SK-N-SH treated with all-trans-retinoic acid at 6 μM for 48 hours (cell line): ENCODE measurements at regions not wholly inside any gene's neighbourhood (a gene's known extent, or its start where the extent isn't known, plus 50 kb on each side); places are given as distances from the start of the nearest gene placed in this dataset.

Source experiments
- ARNTL ChIP-seq: fragments of 450-650 bp; formaldehyde crosslinking; IDR thresholded peaks from 2 replicates; pipeline ENCODE4 v1.5.0; 2020; ENCODE audit warnings: low read depth, mild to moderate bottlenecking, moderate library complexity, borderline replicate concordance
- BACH2 ChIP-seq: fragments of 250-450 bp; sonication (Bioruptor Pico); IDR thresholded peaks from 2 replicates; pipeline ENCODE4 v1.9.0; 2021; ENCODE audit warnings: mild to moderate bottlenecking, borderline replicate concordance
- OSR1 ChIP-seq: fragments of 250-450 bp; sonication (Bioruptor Pico); IDR thresholded peaks from 2 replicates; pipeline ENCODE4 v1.8.0; 2022; ENCODE audit warnings: moderate library complexity, mild to moderate bottlenecking, inconsistent platforms
- PATZ1 ChIP-seq: fragments of 250-450 bp; sonication (Bioruptor Pico); IDR thresholded peaks from 2 replicates; pipeline ENCODE4 v1.8.0; 2020; ENCODE audit warnings: mild to moderate bottlenecking, moderate library complexity, borderline replicate concordance
- PPARA ChIP-seq: fragments of 250-450 bp; sonication (Bioruptor Pico); IDR thresholded peaks from 2 replicates; pipeline ENCODE4 v1.5.0; 2020; ENCODE audit warnings: mild to moderate bottlenecking, borderline replicate concordance
- RARB ChIP-seq: fragments of 250-450 bp; sonication (Bioruptor Pico); IDR thresholded peaks from 2 replicates; pipeline ENCODE4 v1.8.0; 2021; ENCODE audit warnings: mild to moderate bottlenecking, moderate library complexity
- SNAI2 ChIP-seq: fragments of 250-450 bp; sonication (Bioruptor Pico); IDR thresholded peaks from 2 replicates; pipeline ENCODE4 v1.5.0; 2020; ENCODE audit warnings: mild to moderate bottlenecking, moderate library complexity
- TCF4 ChIP-seq: fragments of 250-450 bp; sonication (Bioruptor Pico); IDR thresholded peaks from 2 replicates; pipeline ENCODE4 v1.8.0; 2021; ENCODE audit warnings: mild to moderate bottlenecking, moderate library complexity, borderline replicate concordance
- TOX ChIP-seq: fragments of 250-450 bp; sonication (Bioruptor Pico); IDR thresholded peaks from 2 replicates; pipeline ENCODE4 v1.8.0; 2021; ENCODE audit warnings: mild to moderate bottlenecking, moderate library complexity, borderline replicate concordance
- ZFP3 ChIP-seq: fragments of 250-450 bp; sonication (Bioruptor Pico); IDR thresholded peaks from 2 replicates; pipeline ENCODE4 v1.5.0; 2020; ENCODE audit warnings: mild to moderate bottlenecking, moderate library complexity
- ZNF565 ChIP-seq: fragments of 450-650 bp; formaldehyde crosslinking; conservative IDR thresholded peaks from 2 replicates; pipeline ENCODE4 v1.5.0; 2020; ENCODE audit warnings: low read depth, mild to moderate bottlenecking, moderate library complexity
- ZNF70 ChIP-seq: fragments of 450-650 bp; formaldehyde crosslinking; IDR thresholded peaks from 2 replicates; pipeline ENCODE4 v1.5.0; 2020; ENCODE audit warnings: mild to moderate bottlenecking, moderate library complexity
- TF ChIP-seq, protein P1 (sequence below): fragments of 250-450 bp; sonication (Bioruptor Pico); IDR thresholded peaks from 2 replicates; pipeline ENCODE4 v1.5.1; 2020; ENCODE audit warnings: low read depth, mild to moderate bottlenecking, moderate library complexity

- TF ChIP-seq ZNF70 (CRISPR knock-in tag), result no peak
- TF ChIP-seq ZFP3, result no peak
- no peak for TF ChIP-seq ZNF565 (CRISPR knock-in tag)
- no peak for TF ChIP-seq PATZ1 (CRISPR knock-in tag)
- TF ChIP-seq RARB (CRISPR knock-in tag), result no peak
- TF ChIP-seq, protein P1, sequence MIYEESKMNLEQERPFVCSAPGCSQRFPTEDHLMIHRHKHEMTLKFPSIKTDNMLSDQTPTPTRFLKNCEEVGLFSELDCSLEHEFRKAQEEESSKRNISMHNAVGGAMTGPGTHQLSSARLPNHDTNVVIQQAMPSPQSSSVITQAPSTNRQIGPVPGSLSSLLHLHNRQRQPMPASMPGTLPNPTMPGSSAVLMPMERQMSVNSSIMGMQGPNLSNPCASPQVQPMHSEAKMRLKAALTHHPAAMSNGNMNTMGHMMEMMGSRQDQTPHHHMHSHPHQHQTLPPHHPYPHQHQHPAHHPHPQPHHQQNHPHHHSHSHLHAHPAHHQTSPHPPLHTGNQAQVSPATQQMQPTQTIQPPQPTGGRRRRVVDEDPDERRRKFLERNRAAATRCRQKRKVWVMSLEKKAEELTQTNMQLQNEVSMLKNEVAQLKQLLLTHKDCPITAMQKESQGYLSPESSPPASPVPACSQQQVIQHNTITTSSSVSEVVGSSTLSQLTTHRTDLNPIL (CRISPR knock-in tag), result no peak
- TF ChIP-seq TCF4 (CRISPR knock-in tag), result no peak
- TF ChIP-seq ARNTL (CRISPR knock-in tag), result no peak
- TF ChIP-seq TOX (CRISPR knock-in tag), result no peak
- TF ChIP-seq PPARA (CRISPR knock-in tag), result no peak
- no peak for TF ChIP-seq SNAI2 (CRISPR knock-in tag)
- TF ChIP-seq OSR1 (CRISPR knock-in tag), result no peak
- TF ChIP-seq BACH2 (CRISPR knock-in tag), result no peak
Observed at GRCh38 chr3:80663426-80663825, 895.6 kb upstream of the ROBO1 start.
